Testis (tissue), 2 donors: ENCODE measurements at regions not wholly inside any gene's neighbourhood (a gene's known extent, or its start where the extent isn't known, plus 50 kb on each side); places are given as distances from the start of the nearest gene placed in this dataset.

Experiments
- CTCF ChIP-seq, 3 experiments: fragments of 450-650 bp in 2 of 3; fragments of 200-600 bp in 1 of 3; sonication (generic) in 1 of 3; IDR thresholded peaks; one replicate each; pipeline ENCODE4 v1.5.1; 2016 to 2019; ENCODE audit warnings: antibody characterized with exemption in 3 of 3, mild to moderate bottlenecking in 2 of 3, moderate library complexity in 1 of 3
- POLR2A ChIP-seq: fragments of 450-650 bp; IDR thresholded peaks from one replicate; pipeline ENCODE4 v1.6.1; 2017; ENCODE audit warnings: antibody characterized with exemption, mild to moderate bottlenecking, moderate library complexity

- TF ChIP-seq CTCF (IDR thresholded peaks at IDR 0.05) (no peak), POLR2A (no peak)
Observed at GRCh38 chr21:16199539-16199938, 469.8 kb downstream of the USP25 start.
